BE2C (cell line): ENCODE measurements at regions not wholly inside any gene's neighbourhood (a gene's known extent, or its start where the extent isn't known, plus 50 kb on each side); places are given as distances from the start of the nearest gene placed in this dataset.

Source experiments
- DNase-seq: peaks from one replicate; pipeline ENCODE4 v3.0.0-alpha.2; 2020
- H3K27me3 ChIP-seq: fragments of 250-450 bp; sonication (Bioruptor Pico); 2 replicates; pipeline ENCODE4 v1.5.1; 2020; ENCODE audit warnings: mild to moderate bottlenecking
- H3K36me3 ChIP-seq: fragments of 250-450 bp; sonication (Bioruptor Pico); 2 replicates; pipeline ENCODE4 v1.5.1; 2020; ENCODE audit warnings: mild to moderate bottlenecking
- H3K4me1 ChIP-seq: fragments of 250-450 bp; sonication (Bioruptor Pico); 2 replicates; pipeline ENCODE4 v1.5.1; 2020
- H3K4me3 ChIP-seq: 2 replicates; pipeline ENCODE4 v1.5.1; 2011; ENCODE audit warnings: low read depth, low read length
- H3K9me3 ChIP-seq: fragments of 250-450 bp; sonication (Bioruptor Pico); 2 replicates; pipeline ENCODE4 v1.5.1; 2020
- TF ChIP-seq, protein P1 (sequence below): IDR thresholded peaks from 2 replicates; pipeline ENCODE4 v1.5.1; 2012; ENCODE audit warnings: mild to moderate bottlenecking, low read depth, low read length

DNA sequence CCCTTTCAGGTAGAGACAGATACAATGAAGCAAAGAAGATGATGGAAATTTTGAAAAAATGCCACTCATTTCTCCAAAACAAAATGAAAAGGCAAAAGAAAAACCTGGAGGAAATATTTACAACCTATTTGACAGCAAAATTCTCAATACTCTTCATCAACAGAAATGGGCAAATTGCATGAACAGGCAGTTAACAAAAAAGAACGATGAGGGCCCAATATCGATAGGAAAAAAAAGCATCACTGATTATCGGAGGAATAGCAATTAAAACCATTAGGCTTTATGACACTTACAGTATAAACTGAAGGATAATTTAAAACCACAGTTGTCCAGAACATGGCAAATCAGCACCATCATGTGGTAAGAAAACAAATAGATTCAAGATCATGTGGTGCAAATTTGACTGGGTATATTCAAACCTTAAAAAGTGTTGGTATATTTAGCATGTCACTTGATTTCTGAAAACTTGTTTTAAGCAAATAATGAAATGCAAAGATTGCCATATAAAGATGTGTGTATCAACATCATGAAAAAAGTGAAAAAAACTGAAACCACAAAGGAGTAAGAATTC, 222.9 kb downstream of the BRD1 start:
- Histone ChIP-seq H3K4me1 (no peaks in the 10 kb centered on the region), H3K36me3 (no peaks in the 10 kb centered on the region), H3K9me3 (no peaks in the 10 kb centered on the region), H3K27me3 (no peaks in the 10 kb centered on the region), H3K4me3 (no peak overlapping the region)
- no peak for DNase-seq
- TF ChIP-seq, protein P1, sequence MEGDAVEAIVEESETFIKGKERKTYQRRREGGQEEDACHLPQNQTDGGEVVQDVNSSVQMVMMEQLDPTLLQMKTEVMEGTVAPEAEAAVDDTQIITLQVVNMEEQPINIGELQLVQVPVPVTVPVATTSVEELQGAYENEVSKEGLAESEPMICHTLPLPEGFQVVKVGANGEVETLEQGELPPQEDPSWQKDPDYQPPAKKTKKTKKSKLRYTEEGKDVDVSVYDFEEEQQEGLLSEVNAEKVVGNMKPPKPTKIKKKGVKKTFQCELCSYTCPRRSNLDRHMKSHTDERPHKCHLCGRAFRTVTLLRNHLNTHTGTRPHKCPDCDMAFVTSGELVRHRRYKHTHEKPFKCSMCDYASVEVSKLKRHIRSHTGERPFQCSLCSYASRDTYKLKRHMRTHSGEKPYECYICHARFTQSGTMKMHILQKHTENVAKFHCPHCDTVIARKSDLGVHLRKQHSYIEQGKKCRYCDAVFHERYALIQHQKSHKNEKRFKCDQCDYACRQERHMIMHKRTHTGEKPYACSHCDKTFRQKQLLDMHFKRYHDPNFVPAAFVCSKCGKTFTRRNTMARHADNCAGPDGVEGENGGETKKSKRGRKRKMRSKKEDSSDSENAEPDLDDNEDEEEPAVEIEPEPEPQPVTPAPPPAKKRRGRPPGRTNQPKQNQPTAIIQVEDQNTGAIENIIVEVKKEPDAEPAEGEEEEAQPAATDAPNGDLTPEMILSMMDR = no peak

DNA sequence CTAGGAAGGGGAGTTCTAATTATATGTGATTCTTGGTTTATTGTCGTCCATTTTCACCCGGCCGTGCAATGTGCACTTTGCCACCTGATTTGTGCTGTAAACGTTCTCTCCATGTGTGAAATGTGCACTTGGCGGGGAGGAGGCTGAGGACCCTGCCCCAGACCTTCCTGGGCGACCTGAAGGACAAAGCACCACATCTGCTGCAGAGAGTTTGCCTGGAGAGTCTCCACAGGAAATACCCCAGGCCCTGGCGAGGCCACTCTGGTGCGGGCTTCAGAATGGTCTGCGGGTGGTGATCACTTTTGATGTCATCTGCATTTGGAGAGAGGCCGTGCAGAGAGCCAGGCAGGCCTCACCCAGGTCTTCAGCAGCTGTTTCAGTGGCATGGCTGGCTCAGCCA, 224.7 kb downstream of the BRD1 start:
- Histone ChIP-seq H3K4me1 (no peaks in the 10 kb centered on the region), H3K27me3 (no peaks in the 10 kb centered on the region), H3K36me3 (no peaks in the 10 kb centered on the region), H3K9me3 (no peaks in the 10 kb centered on the region), H3K4me3 (no peak overlapping the region)
- TF ChIP-seq, protein P1 = no peak
- no peak for DNase-seq

DNA sequence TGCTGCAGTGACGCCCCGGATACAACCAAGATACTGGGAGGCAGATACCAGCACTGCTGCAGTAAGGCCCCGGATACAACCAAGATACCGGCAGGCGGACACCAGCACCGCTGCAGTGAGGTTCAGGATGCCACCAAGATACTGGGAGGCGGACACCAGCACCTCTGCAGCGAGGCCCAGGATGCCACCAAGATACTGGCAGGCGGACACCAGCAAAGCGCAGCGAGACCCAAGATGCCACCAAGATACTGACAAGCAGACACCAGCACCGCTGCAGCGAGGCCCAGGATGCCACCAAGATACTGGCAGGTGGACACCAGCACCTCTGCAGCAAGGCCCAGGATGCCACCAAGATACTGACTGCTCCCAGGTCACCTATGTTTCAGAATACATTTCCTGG, 225.2 kb downstream of the BRD1 start:
- no peaks in the 10 kb centered on the region for H3K4me1 ChIP-seq
- no peaks in the 10 kb centered on the region for H3K9me3 ChIP-seq
- TF ChIP-seq, protein P1 = no peak
- no peak for DNase-seq
- no peaks in the 10 kb centered on the region for H3K36me3 ChIP-seq
- H3K4me3 ChIP-seq = no peak overlapping the region
- H3K27me3 ChIP-seq = no peaks in the 10 kb centered on the region

DNA sequence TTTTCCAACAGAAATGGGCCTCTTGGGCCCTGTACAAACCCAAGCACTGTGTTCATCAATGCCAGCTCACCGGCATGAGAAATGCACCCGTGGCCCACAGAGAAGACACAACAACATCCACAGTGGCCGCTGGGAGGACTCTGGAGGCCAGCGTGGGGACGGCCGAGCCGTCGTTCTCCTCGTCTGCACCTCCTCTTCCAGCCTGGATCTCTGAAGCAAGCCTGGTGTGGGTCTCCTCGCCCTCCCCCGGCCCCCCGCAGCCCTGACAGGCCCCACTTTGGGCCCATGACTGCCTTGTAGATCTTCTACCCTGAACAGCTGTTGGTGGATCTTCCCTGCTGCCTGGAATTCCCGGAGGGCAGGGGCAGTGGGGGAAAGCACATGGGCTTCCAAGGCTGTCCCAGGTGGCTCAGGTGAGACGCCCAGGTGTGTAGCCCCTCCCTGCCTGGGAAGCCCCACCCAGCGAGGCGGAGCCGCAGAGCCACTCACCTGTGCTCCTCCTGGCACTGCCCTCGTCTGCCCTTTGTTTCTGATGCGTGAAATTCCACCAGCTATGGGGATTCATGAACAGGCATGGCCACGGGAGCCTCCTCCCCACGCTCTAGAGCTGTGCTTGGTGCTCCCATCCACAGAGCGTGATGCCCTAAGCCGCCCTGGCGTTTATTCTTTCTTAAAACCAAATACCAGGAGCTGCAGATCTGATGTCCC, 225.9 kb downstream of the BRD1 start:
- Histone ChIP-seq H3K9me3 (no peaks in the 10 kb centered on the region), H3K4me1 (no peaks in the 10 kb centered on the region), H3K4me3 (no peak overlapping the region), H3K36me3 (no peaks in the 10 kb centered on the region), H3K27me3 (no peaks in the 10 kb centered on the region)
- no peak for DNase-seq
- TF ChIP-seq, protein P1 = no peak

DNA sequence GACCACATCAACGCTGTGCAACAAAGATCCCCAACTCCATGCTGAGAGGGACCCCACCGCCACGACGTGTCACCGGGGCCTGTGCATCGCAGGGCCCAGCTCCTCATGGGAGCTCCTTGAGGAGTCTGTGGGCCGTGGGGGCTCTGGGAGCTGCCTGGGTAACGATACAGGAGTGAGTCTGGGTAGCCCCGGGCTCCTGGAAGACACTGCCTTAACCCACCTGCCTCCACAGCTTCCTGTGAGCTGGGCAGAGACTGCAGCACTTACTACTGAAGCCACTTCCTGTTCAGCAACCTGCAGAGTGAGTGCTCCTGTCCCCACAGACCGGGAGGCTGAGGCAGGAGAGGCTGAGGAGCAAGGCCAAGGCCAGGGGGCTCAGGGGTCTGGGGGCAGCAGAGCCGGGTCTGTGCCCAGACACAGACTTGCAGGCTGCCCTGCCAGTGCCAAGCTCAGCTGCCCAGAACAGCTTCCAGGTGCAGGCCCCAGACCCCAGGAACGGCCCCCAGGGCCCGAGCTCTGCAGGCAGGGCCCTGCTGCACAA, 226.7 kb downstream of the BRD1 start:
- TF ChIP-seq, protein P1 = no peak
- no peak overlapping the region for H3K4me3 ChIP-seq

DNA sequence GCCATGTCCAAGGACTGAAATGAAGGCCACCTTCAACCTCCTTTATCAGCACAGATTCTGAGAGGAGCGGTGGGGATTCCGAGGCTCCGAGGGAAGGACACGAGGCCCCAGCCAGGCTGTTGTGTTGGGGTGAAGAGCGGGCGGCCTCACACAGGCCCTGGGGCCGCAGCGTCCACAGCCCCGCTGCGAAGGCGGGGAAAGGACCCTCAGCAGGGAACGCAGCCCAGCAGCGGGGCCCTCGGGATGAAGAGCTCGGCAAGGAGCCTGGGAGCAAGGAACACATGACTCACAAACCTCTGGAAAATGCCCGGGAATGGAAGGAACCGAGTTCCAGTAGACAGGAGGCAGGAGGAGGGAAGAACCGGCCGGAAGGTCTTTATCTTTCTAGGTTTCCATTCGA, 227.2 kb downstream of the BRD1 start:
- DNase-seq = no peak
- Histone ChIP-seq H3K4me3 (no peak overlapping the region), H3K36me3 (no peaks in the 10 kb centered on the region), H3K9me3 (no peaks in the 10 kb centered on the region), H3K4me1 (no peaks in the 10 kb centered on the region), H3K27me3 (no peaks in the 10 kb centered on the region)
- TF ChIP-seq, protein P1 = no peak

More for the DNA sequence above, 226.7 kb downstream of the BRD1 start:
- Histone ChIP-seq H3K36me3 (no peaks in the 10 kb centered on the region), H3K9me3 (no peaks in the 10 kb centered on the region), H3K27me3 (no peaks in the 10 kb centered on the region), H3K4me1 (no peaks in the 10 kb centered on the region)
- no peak for DNase-seq
